ENCODE measurements at regions not wholly inside any gene's neighbourhood (a gene's known extent, or its start where the extent isn't known, plus 50 kb on each side); places are given as distances from the start of the nearest gene placed in this dataset.

GRCh38 chr2:43074052-43074451 lies 152.4 kb downstream of the ZFP36L2 start:
- Histone ChIP-seq H3K36me3 (ENCODE audit: control insufficient read depth in 2 of 2, extremely low read depth in 1 of 2, insufficient read depth in 2 of 2, low read length in 2 of 2) (no peaks in the 10 kb centered on the region), H3K79me2 (ENCODE audit: control insufficient read depth, insufficient read depth, low read length) (no peaks in the 10 kb centered on the region), H3K4me1 (ENCODE audit: control insufficient read depth, extremely low read depth, insufficient read depth, low read length) (peaks cover 28% of the 10 kb centered on the region), H3K9ac (replicated peaks; ENCODE audit: extremely low read depth, insufficient read depth, low read length) (peak overlapping the region; percentile 61), H3K9me3 (replicated peaks; ENCODE audit: control insufficient read depth, insufficient read depth, low read length) (no peaks in the 10 kb centered on the region), H3K9me1 (replicated peaks; ENCODE audit: control insufficient read depth, extremely low read depth, insufficient read depth, low read length) (no peaks in the 10 kb centered on the region), H3K4me2 (ENCODE audit: insufficient read depth, low read length) (no peak overlapping the region), H3K27ac (ENCODE audit: insufficient read depth, low read depth, low read length) (peak overlapping the region; percentile 95), H4K20me1 (replicated peaks; ENCODE audit: control insufficient read depth, extremely low read depth, insufficient read depth, low read length) (no peaks in the 10 kb centered on the region), H2AFZ (ENCODE audit: low read depth, low read length) (no peak overlapping the region), H3K4me3 (replicated peaks in 1 of 3; ENCODE audit: insufficient read depth in 1 of 3, low read depth in 1 of 3, low read length in 3 of 3) (no peak overlapping the region), H3K27me3 (ENCODE audit: control insufficient read depth in 2 of 2, insufficient read depth in 2 of 2, low read length in 2 of 2) (no peaks in the 10 kb centered on the region)
- BruUV-seq (replicated peaks), result no TSS peak
- POLR2A ChIA-PET, result no interaction called here
- intact Hi-C loops (cut with micrococcal nuclease) (no loop called here), dilution Hi-C loops (cut with MboI; ENCODE audit: extremely low pct_ligation_motif_present, low sequenced_read_pairs) (no loop called here)
- CTCF ChIA-PET, result interaction anchor here (0.6 to 2.3 kb wide), 7 partner anchors 10 to 155 kb away, joined by 3 to 7 read pairs (median 3); partner anchors contain the start of gene ZFP36L2
- DNase-seq (ENCODE audit: low read depth, low spot score), result no peak
- TF ChIP-seq JUN (IDR thresholded peaks at IDR 0.05; ENCODE audit: borderline replicate concordance, insufficient read depth, insufficient read length, low read depth) (no peak), GATA2 (IDR thresholded peaks at IDR 0.05; ENCODE audit: insufficient read depth, insufficient read length, low read depth, low read length) (no peak), POLR2AphosphoS5 (IDR thresholded peaks at IDR 0.05; ENCODE audit: insufficient read depth, low read depth, low read length) (no peak), FOS (IDR thresholded peaks at IDR 0.05; ENCODE audit: borderline replicate concordance, insufficient read depth, low read length) (no peak), CTCF (IDR thresholded peaks at IDR 0.05; ENCODE audit: extremely low read depth in 1 of 2, insufficient read depth in 1 of 2, low read depth in 1 of 2, low read length in 2 of 2) (no peak)
- peak; percentile 24 for FAIRE-seq

- CTCF ChIA-PET, result interaction anchor here (0.8 to 2.3 kb wide), 5 partner anchors 11 to 155 kb away, joined by 3 to 7 read pairs (median 4); no protein-coding TSS in a partner anchor
- dilution Hi-C loops (cut with MboI; ENCODE audit: extremely low pct_ligation_motif_present, low sequenced_read_pairs) (no loop called here), intact Hi-C loops (cut with micrococcal nuclease) (no loop called here)
- H3K4me1 ChIP-seq (ENCODE audit: control insufficient read depth, extremely low read depth, insufficient read depth, low read length), result peaks cover 28% of the 10 kb centered on the region
- no peak overlapping the region for H3K27ac ChIP-seq (ENCODE audit: insufficient read depth, low read depth, low read length)
- POLR2A ChIA-PET, result no interaction called here
- H3K27me3 ChIP-seq (ENCODE audit: control insufficient read depth in 2 of 2, insufficient read depth in 2 of 2, low read length in 2 of 2), result no peaks in the 10 kb centered on the region
- no peaks in the 10 kb centered on the region for H3K9me3 ChIP-seq (replicated peaks; ENCODE audit: control insufficient read depth, insufficient read depth, low read length)
- H2AFZ ChIP-seq (ENCODE audit: low read depth, low read length), result no peak overlapping the region
- no peak overlapping the region for H3K4me3 ChIP-seq (replicated peaks in 1 of 3; ENCODE audit: insufficient read depth in 1 of 3, low read depth in 1 of 3, low read length in 3 of 3)
- no peak overlapping the region for H3K4me2 ChIP-seq (ENCODE audit: insufficient read depth, low read length)
- H4K20me1 ChIP-seq (replicated peaks; ENCODE audit: control insufficient read depth, extremely low read depth, insufficient read depth, low read length), result no peaks in the 10 kb centered on the region
- H3K9me1 ChIP-seq (replicated peaks; ENCODE audit: control insufficient read depth, extremely low read depth, insufficient read depth, low read length), result no peaks in the 10 kb centered on the region
- TF ChIP-seq GATA2 (IDR thresholded peaks at IDR 0.05; ENCODE audit: insufficient read depth, insufficient read length, low read depth, low read length) (no peak), POLR2AphosphoS5 (IDR thresholded peaks at IDR 0.05; ENCODE audit: insufficient read depth, low read depth, low read length) (no peak), JUN (IDR thresholded peaks at IDR 0.05; ENCODE audit: borderline replicate concordance, insufficient read depth, insufficient read length, low read depth) (no peak), FOS (IDR thresholded peaks at IDR 0.05; ENCODE audit: borderline replicate concordance, insufficient read depth, low read length) (no peak), MYC (IDR thresholded peaks at IDR 0.05; ENCODE audit: low read depth, low read length) (no peak), EZH2 (IDR thresholded peaks at IDR 0.05; ENCODE audit: borderline replicate concordance, low read depth, low read length, severe bottlenecking) (no peak), CTCF (IDR thresholded peaks at IDR 0.05; ENCODE audit: extremely low read depth in 1 of 2, insufficient read depth in 1 of 2, low read depth in 1 of 2, low read length in 2 of 2) (no peak), POLR2A (IDR thresholded peaks at IDR 0.05; ENCODE audit: low read depth, low read length) (no peak)
- TF ChIP-seq, protein P1, sequence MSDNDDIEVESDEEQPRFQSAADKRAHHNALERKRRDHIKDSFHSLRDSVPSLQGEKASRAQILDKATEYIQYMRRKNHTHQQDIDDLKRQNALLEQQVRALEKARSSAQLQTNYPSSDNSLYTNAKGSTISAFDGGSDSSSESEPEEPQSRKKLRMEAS (IDR thresholded peaks at IDR 0.05; ENCODE audit: insufficient read depth, insufficient read length), result no peak
- DNase-seq (ENCODE audit: low read depth, low spot score) (no peak), FAIRE-seq (no peak)
- no peak overlapping the region for H3K9ac ChIP-seq (replicated peaks; ENCODE audit: extremely low read depth, insufficient read depth, low read length)
- H3K79me2 ChIP-seq (ENCODE audit: control insufficient read depth, insufficient read depth, low read length), result no peaks in the 10 kb centered on the region
- H3K36me3 ChIP-seq (ENCODE audit: control insufficient read depth in 2 of 2, extremely low read depth in 1 of 2, insufficient read depth in 2 of 2, low read length in 2 of 2), result no peaks in the 10 kb centered on the region
- BruUV-seq (replicated peaks), result no TSS peak
These were observed 153.0 kb downstream of the ZFP36L2 start for GRCh38 chr2:43073401-43073825.

Data from endothelial cell of umbilical vein (primary cell).